ENCODE measurements at regions not wholly inside any gene's neighbourhood (a gene's known extent, or its start where the extent isn't known, plus 50 kb on each side); places are given as distances from the start of the nearest gene placed in this dataset.

DNA sequence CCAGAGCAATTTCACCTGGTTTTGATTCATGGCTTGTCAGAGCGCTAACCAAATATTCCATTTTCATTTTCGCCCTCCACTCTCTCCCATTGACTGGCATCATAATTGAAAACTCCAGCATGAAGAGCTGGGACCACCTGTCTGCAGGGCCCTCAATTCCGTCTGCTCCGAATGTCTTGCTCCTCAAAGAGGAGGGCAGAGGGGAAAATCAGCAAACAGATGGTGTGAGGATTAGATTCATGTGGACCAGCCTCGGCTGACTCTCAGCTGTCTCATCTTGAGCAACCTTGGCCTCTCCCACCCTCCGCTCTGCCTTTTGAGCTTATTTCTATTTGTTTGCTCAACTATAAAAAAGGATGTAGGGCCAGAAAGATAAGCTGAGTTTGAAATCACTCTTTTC lies 512.2 kb upstream of the PPP2R3A start:
- TF ChIP-seq, protein P1, sequence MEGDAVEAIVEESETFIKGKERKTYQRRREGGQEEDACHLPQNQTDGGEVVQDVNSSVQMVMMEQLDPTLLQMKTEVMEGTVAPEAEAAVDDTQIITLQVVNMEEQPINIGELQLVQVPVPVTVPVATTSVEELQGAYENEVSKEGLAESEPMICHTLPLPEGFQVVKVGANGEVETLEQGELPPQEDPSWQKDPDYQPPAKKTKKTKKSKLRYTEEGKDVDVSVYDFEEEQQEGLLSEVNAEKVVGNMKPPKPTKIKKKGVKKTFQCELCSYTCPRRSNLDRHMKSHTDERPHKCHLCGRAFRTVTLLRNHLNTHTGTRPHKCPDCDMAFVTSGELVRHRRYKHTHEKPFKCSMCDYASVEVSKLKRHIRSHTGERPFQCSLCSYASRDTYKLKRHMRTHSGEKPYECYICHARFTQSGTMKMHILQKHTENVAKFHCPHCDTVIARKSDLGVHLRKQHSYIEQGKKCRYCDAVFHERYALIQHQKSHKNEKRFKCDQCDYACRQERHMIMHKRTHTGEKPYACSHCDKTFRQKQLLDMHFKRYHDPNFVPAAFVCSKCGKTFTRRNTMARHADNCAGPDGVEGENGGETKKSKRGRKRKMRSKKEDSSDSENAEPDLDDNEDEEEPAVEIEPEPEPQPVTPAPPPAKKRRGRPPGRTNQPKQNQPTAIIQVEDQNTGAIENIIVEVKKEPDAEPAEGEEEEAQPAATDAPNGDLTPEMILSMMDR (IDR thresholded peaks at IDR 0.05; ENCODE audit: borderline replicate concordance, extremely low read depth, low read length, poor library complexity, severe bottlenecking): no peak
- TF ChIP-seq EZH2 (IDR thresholded peaks at IDR 0.05; ENCODE audit: borderline replicate concordance, low read depth, low read length, severe bottlenecking): no peak

Measured in DND-41 (cell line).